ENCODE measurements at regions not wholly inside any gene's neighbourhood (a gene's known extent, or its start where the extent isn't known, plus 50 kb on each side); places are given as distances from the start of the nearest gene placed in this dataset.

DNA sequence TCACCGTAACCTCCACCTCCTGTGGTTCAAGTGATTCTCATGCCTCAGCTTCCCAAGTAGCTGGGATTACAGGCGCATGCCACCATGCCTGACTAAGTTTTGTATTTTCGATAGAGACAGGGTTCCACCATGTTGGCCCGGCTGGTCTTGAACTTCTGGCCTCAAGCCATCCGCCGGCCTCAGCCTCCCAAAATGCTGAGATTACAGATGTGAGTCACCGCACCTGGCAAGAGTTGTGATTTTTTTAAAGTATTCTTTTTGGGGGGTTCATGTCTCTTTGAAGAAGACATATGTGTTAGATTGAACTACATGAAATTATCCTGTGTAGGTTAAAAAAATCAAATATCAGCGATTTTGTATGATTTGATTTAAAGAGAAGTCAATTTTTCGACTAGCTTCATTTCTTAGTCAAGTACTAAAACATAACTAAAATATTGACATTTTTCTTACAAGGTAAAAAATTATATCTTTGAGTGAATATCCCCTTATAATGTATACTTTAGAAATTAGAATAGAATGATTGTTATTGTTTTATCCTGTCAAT lies 60.3 kb upstream of the ANTXR2 start:
- TF ChIP-seq, protein P1, sequence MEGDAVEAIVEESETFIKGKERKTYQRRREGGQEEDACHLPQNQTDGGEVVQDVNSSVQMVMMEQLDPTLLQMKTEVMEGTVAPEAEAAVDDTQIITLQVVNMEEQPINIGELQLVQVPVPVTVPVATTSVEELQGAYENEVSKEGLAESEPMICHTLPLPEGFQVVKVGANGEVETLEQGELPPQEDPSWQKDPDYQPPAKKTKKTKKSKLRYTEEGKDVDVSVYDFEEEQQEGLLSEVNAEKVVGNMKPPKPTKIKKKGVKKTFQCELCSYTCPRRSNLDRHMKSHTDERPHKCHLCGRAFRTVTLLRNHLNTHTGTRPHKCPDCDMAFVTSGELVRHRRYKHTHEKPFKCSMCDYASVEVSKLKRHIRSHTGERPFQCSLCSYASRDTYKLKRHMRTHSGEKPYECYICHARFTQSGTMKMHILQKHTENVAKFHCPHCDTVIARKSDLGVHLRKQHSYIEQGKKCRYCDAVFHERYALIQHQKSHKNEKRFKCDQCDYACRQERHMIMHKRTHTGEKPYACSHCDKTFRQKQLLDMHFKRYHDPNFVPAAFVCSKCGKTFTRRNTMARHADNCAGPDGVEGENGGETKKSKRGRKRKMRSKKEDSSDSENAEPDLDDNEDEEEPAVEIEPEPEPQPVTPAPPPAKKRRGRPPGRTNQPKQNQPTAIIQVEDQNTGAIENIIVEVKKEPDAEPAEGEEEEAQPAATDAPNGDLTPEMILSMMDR (conservative IDR thresholded peaks at IDR 0.05; ENCODE audit: low read depth, low read length): no peak
- no peak for TF ChIP-seq CEBPB (IDR thresholded peaks at IDR 0.05; ENCODE audit: low read depth, low read length)
- no peak for TF ChIP-seq FOS (IDR thresholded peaks at IDR 0.05; ENCODE audit: low read depth, low read length)
- TF ChIP-seq POLR2A (IDR thresholded peaks at IDR 0.05; ENCODE audit: low read depth, low read length): no peak
- TF ChIP-seq CHD1 (IDR thresholded peaks at IDR 0.05; ENCODE audit: low read depth, low read length): no peak
- TF ChIP-seq RAD21 (IDR thresholded peaks at IDR 0.05; ENCODE audit: low read length): no peak
- TF ChIP-seq BHLHE40 (IDR thresholded peaks at IDR 0.05; ENCODE audit: low read depth, low read length): no peak
- TF ChIP-seq MAZ (IDR thresholded peaks at IDR 0.05; ENCODE audit: borderline replicate concordance, low read depth, low read length): no peak
- no peak for TF ChIP-seq MXI1 (IDR thresholded peaks at IDR 0.05; ENCODE audit: borderline replicate concordance, low read depth, low read length)
- TF ChIP-seq MAFK (IDR thresholded peaks at IDR 0.05; ENCODE audit: low read depth, low read length): peak; percentile 40; the same call in 1 of the 2 replicates
- no peak for TF ChIP-seq RCOR1 (IDR thresholded peaks at IDR 0.05; ENCODE audit: insufficient replicate concordance, low read length)
- no peak for TF ChIP-seq SMC3 (IDR thresholded peaks at IDR 0.05; ENCODE audit: low read depth, low read length)
- no peak for TF ChIP-seq RFX5 (IDR thresholded peaks at IDR 0.05; ENCODE audit: low read depth, low read length)

Data from IMR-90 (cell line).